Kidney epithelial cell (primary cell): ENCODE measurements at regions not wholly inside any gene's neighbourhood (a gene's known extent, or its start where the extent isn't known, plus 50 kb on each side); places are given as distances from the start of the nearest gene placed in this dataset.

Experiments
- DNase-seq: peaks from one replicate; pipeline ENCODE4 v3.0.0-alpha.2; 2010; ENCODE audit warnings: low read depth
- H3K27me3 ChIP-seq: 2 replicates; pipeline ENCODE4 v1.6.0; 2011; ENCODE audit warnings: low read length; ENCODE audit not compliant: control insufficient read depth, insufficient read depth
- H3K36me3 ChIP-seq: 2 replicates; pipeline ENCODE4 v1.5.1; 2011; ENCODE audit warnings: low read length; ENCODE audit not compliant: control insufficient read depth, insufficient read depth
- H3K4me3 ChIP-seq: 2 replicates; pipeline ENCODE4 v1.5.1; 2011; ENCODE audit warnings: low read depth, mild to moderate bottlenecking, control low read depth, low read length
- TF ChIP-seq, protein P1 (sequence below): IDR thresholded peaks from 2 replicates; pipeline ENCODE4 v1.5.1; 2011; ENCODE audit warnings: mild to moderate bottlenecking, moderate library complexity, low read length, control low read depth, inconsistent platforms; ENCODE audit not compliant: insufficient read depth, poor library complexity, severe bottlenecking

DNA sequence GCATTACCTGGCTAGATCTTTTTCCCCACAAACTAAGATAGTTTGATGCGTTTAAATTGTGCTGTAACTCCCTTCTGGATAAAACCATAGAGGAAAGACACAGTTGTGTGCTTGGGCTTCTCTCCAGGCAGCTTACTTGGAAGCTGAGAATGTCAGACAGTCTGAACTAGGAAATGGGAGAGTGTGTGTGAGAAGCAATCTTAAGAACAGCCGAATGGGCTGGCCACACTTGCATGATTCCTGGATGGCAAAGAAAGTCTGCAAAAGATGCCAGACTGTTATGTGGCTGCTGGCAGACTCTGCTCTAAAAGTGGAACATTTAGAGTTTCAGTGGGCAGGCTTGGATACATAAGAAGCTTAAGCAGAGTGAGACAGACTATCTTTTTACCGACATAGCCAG, 384.3 kb upstream of the PSMD7 start:
- Histone ChIP-seq H3K27me3 (no peaks in the 10 kb centered on the region), H3K36me3 (no peaks in the 10 kb centered on the region), H3K4me3 (no peak overlapping the region)
- no peak for DNase-seq
- TF ChIP-seq, protein P1, sequence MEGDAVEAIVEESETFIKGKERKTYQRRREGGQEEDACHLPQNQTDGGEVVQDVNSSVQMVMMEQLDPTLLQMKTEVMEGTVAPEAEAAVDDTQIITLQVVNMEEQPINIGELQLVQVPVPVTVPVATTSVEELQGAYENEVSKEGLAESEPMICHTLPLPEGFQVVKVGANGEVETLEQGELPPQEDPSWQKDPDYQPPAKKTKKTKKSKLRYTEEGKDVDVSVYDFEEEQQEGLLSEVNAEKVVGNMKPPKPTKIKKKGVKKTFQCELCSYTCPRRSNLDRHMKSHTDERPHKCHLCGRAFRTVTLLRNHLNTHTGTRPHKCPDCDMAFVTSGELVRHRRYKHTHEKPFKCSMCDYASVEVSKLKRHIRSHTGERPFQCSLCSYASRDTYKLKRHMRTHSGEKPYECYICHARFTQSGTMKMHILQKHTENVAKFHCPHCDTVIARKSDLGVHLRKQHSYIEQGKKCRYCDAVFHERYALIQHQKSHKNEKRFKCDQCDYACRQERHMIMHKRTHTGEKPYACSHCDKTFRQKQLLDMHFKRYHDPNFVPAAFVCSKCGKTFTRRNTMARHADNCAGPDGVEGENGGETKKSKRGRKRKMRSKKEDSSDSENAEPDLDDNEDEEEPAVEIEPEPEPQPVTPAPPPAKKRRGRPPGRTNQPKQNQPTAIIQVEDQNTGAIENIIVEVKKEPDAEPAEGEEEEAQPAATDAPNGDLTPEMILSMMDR: no peak

DNA sequence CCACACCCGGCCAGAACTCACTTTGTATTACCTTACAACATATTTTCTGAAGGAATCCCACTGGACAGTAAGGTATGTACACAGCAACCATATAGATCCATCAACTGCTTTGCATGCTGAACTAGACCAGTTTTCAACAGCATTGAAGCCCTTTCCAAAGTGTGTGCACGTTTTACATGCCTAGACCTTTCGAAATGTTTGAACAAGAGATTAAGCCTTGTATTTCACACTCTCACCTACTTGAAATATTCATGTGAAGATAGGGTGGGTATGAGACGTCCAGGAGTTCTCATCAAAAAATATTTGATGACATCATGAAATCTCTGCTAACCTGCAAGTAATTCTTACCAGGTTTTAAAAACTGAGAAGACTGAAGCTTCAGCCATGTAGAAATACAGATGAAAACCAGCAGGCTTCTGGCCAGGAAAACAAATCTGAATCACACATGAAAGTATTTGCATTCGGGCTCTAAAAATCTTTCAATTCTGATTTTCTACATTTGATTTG, 387.0 kb upstream of the PSMD7 start:
- DNase-seq: no peak
- H3K4me3 ChIP-seq: no peak overlapping the region
- TF ChIP-seq, protein P1: no peak
- no peaks in the 10 kb centered on the region for H3K36me3 ChIP-seq
- H3K27me3 ChIP-seq: no peaks in the 10 kb centered on the region

DNA sequence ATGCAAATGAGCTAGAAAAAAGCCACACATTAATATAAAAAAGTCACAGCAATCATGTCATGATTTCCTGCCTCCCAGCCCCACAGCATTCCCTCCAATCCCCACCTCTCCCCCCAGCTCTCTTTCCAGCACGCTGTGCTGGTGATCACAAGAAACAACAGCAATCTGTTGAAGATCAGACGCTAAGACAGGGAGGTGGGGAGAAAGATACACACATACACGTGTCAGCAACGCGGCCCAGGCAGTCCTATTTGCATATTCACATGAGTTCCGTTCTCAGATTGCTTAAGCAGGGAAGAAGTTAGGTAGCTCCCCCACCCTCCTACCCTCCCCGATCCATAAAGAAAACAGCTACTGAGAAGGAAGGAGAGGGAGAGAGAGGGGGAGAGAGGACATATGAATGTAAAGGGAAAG, 405.5 kb upstream of the PSMD7 start:
- Histone ChIP-seq H3K27me3 (peaks cover 6% of the 10 kb centered on the region), H3K36me3 (no peaks in the 10 kb centered on the region), H3K4me3 (no peak overlapping the region)
- no peak for DNase-seq
- TF ChIP-seq, protein P1: no peak

DNA sequence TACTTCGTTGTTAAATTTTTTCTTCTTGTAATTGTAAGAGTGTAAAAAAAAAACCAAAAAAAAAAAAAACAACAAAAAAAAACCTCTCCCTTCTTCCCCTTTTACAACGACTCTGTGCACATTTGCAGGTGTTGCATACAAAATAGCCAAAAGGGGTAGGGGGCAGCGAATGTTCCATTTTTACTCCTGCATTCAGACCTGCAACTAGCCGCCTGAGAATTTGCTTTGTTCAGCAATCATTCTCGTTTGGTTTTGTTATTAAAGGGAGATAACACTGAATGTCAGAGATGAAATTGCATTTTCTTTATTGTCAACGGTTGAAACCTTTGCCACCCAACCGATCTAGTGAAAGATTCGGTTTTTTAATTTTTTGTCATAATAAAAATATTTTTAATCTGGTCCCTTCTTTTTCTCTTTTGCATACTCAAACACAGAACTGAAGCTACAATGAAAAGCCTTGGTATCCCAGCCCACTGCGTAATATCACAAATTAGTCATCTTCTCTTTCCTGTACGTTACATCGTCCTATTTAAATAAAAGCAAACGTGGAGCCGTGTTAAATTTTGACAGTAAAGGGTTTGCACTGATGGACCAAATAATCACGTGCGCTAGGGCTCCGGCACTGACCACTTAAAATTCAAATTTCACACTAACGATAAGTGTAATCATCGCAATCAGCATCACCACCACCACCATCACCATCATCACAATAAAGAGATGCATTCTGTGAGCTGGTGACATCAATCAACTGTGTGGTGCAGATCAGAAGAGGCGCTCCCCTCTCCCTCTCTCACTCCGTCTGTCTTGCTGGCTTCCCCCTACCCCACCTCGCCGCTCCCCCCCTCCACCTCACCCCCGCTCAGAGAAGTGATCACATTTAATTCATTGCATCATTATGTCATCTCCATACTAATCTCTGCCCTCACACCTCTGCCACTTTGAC, 406.2 kb upstream of the PSMD7 start:
- TF ChIP-seq, protein P1: no peak
- no peak for DNase-seq
- Histone ChIP-seq H3K36me3 (no peaks in the 10 kb centered on the region), H3K4me3 (no peak overlapping the region), H3K27me3 (peaks cover 6% of the 10 kb centered on the region)

DNA sequence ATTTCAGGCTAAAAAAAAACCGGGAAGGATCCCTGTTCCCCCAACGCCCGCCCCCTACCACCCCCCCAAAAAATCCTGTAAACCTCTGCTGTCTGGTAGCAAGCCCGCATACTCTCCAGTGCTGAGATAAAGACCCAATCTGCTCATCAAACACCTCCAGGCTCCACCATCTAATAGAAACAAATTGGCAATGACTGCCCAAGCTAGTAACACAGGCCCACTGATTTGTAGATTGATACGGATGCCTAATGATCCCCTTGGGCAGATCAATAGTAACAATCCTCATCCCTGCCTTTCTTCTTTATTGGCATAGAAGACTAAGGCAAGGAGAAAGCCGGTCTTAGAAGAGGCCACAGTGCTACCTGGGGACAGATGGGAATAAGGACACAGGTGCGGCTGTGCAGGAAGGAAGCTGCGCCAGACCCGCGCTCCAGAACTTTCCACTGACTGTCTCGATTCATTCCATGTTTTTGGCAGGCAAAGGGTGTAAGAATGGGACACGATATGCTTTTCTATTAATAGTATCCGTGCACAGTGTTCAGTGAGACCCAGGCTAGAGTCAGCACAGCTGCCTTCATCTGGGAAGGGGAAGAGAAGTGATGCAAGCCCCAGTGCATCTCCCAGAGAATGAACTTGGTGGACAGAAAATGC, 407.6 kb upstream of the PSMD7 start:
- H3K36me3 ChIP-seq: no peaks in the 10 kb centered on the region
- TF ChIP-seq, protein P1: no peak
- H3K4me3 ChIP-seq: no peak overlapping the region
- peaks cover 6% of the 10 kb centered on the region for H3K27me3 ChIP-seq
- no peak for DNase-seq
